Erythroblast (primary cell): ENCODE measurements at regions not wholly inside any gene's neighbourhood (a gene's known extent, or its start where the extent isn't known, plus 50 kb on each side); places are given as distances from the start of the nearest gene placed in this dataset.

Experiments
- GATA1 ChIP-seq: IDR thresholded peaks from 2 replicates; pipeline ENCODE4 v1.6.1; 2011; ENCODE audit warnings: low read depth, mild to moderate bottlenecking, control low read depth, low read length, moderate library complexity
- POLR2A ChIP-seq: IDR thresholded peaks from 2 replicates; pipeline ENCODE4 v1.6.1; 2011; ENCODE audit warnings: mild to moderate bottlenecking, low read length

- TF ChIP-seq POLR2A = no peak
- no peak for TF ChIP-seq GATA1
Measured at GRCh38 chr5:18264126-18264882, 630.0 kb downstream of the TAF11L14 start.
